ENCODE measurements at regions not wholly inside any gene's neighbourhood (a gene's known extent, or its start where the extent isn't known, plus 50 kb on each side); places are given as distances from the start of the nearest gene placed in this dataset.

DNA sequence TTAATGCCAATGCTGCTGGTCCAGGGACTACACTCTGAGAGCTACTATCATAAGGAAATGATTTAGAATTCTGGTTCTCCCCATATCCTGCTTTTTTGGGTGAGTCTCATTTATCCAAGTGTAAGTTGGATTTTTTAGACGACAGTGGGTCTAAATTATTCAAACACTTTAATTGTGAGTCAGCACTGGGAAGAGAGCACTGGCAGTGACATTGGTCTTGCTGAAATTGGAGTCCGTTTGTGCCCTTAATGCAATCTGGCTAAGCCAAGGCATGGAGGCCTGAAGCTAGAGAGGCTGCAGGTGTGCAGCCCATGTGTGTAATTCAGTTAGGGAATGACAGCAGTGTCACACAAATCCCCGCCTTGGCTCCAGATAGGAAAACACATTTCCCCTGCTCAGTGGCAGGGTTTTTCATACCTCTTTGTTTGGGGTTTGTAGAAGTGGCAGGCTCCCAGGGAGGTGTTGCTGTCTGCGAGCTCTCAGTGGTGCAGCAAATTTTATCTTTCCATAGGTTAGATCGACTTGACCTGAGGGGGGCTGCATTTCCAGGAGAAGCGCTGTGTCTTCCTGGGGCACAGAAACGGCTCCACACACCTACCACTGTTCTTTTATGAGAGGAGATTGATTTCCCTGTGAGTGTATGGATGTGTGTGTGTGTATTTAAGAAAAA lies 197.7 kb downstream of the CD47 start:
- DNase-seq, result no peak

DNA sequence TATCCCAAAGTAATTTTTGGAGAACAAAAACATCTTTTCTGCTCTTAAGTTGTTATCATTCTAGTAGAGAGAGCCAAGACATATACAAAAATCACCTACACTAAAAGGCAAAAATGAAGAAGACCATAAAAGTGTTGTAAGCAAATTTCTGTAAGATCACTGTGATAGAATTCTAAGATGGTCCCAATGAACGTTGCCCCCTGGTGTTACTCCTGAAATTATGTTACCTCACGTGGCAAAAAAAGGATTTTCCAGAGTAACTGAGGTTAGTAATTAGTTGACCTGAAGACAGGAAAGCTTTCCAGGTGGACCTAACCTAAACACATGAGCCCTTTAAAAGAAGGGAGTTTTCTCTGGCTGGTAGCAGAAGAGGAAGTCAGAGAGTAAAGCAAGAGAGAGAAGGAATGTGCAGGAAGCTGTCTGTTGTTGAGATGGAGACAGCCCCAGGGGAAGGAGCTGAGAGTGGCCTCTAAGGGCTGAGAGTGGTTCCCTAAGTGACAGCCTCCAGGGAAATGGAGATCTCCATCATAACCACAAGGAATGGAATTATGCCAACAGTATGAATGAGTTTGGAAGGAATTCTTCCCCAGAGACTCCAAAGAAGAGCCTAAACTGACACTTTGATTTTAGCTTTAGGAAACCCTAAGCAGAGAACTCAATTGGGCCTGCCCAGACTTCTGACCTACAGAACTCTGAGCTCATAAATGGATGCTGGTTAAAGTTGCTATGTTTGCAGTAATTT lies 205.9 kb downstream of the CD47 start:
- no peak for DNase-seq

GRCh38 chr3:107884028-107884427 lies 206.8 kb downstream of the CD47 start:
- DNase-seq, result no peak

GRCh38 chr3:107882881-107883280 lies 207.9 kb downstream of the CD47 start:
- DNase-seq, result no peak

- no peak for DNase-seq
These were observed 208.6 kb downstream of the CD47 start for GRCh38 chr3:107882261-107882660.

DNA sequence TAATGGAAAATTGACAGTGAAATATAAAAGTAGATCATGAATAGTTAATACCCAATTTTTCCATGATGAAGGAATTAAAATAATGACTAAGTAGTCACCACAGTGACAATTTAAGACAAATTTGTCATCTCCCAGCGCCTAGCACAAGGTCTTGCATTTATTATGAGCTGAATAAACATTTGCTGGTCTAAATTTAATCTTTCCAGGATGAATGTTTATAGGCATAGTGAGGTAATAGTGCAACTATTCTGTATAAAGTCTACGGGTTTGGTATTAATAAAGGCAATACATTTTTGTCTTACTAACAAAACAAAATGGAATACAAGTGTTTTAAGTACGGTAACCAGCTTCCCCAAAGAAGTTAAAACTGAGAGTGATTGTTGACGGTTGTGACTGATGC lies 209.3 kb downstream of the CD47 start:
- DNase-seq, result no peak

GRCh38 chr3:107880702-107881101 lies 210.1 kb downstream of the CD47 start:
- DNase-seq, result no peak

DNA sequence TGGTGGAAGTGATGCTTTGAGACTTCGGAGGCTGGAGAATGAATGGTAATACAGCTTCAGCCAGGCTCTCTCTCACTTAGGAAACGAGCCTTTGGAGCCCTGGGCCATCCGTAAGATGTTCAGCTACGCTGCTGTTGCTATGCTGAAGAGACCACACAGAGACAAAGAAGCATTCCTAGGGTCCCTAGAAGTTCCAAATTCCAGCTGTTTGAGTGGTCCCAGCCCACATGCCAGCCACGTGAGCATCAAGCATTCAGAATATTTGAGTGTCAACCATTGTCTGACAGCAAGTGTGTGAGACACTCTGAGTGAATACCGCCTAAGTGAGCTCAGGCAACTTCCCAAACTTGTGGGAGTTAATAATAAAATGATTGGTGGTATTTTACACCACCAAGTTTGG lies 212.9 kb downstream of the CD47 start:
- DNase-seq, result no peak

- no peak for DNase-seq
These were observed 219.7 kb downstream of the CD47 start for GRCh38 chr3:107870943-107871638.

- DNase-seq, result no peak
These were observed 220.7 kb downstream of the CD47 start for GRCh38 chr3:107870096-107870495.

GRCh38 chr3:107868449-107868848 lies 222.4 kb downstream of the CD47 start:
- no peak for DNase-seq

- no peak for DNase-seq
These were observed 228.9 kb downstream of the CD47 start for GRCh38 chr3:107861904-107862303.

- DNase-seq, result no peak
These were observed 229.4 kb downstream of the CD47 start for GRCh38 chr3:107861422-107861821.
